ENCODE measurements at regions not wholly inside any gene's neighbourhood (a gene's known extent, or its start where the extent isn't known, plus 50 kb on each side); places are given as distances from the start of the nearest gene placed in this dataset.

- Histone ChIP-seq H4K20me1 (replicated peaks; ENCODE audit: insufficient read depth) (no peaks in the 10 kb centered on the region), H3K4me2 (no peak overlapping the region), H3K79me2 (replicated peaks; ENCODE audit: insufficient read depth) (no peaks in the 10 kb centered on the region), H2AFZ (no peak overlapping the region), H3K4me1 (ENCODE audit: insufficient read depth) (no peaks in the 10 kb centered on the region), H3K27ac (ENCODE audit: low read depth) (no peak overlapping the region), H3K9me2 (ENCODE audit: insufficient read depth) (peaks cover 6% of the 10 kb centered on the region), H3K4me3 (no peak overlapping the region), H3K27me3 (ENCODE audit: insufficient read depth) (no peaks in the 10 kb centered on the region), H3F3A (replicated peaks; ENCODE audit: low read depth) (no peaks in the 10 kb centered on the region), H3K36me3 (ENCODE audit: insufficient read depth) (0 out of 2 replicates have a peak, but pooled peaks cover 3% of the 10 kb centered on the region)
- peaks cover 5% of the 10 kb centered on the region; the same call in 2 of the 3 replicates for H3K4me1 Mint-ChIP-seq
- H3K4me3 Mint-ChIP-seq = no peak overlapping the region
- no peaks in the 10 kb centered on the region for H3K27me3 Mint-ChIP-seq (ENCODE audit: insufficient read depth, low read depth, poor library complexity)
- no peak for ATAC-seq
- TF ChIP-seq NANOG (IDR thresholded peaks at IDR 0.05; ENCODE audit: borderline replicate concordance) = no peak
- TF ChIP-seq EZH2 (IDR thresholded peaks at IDR 0.05; ENCODE audit: low read depth, unreplicated experiment) = no peak
- TF ChIP-seq CTCF (conservative IDR thresholded peaks at IDR 0.05; ENCODE audit: low read depth in 2 of 2) = no peak
- no peak for TF ChIP-seq CREB1 (CRISPR knock-in tag; IDR thresholded peaks at IDR 0.05; ENCODE audit: low read depth)
- TF ChIP-seq ZNF331 (CRISPR knock-in tag; IDR thresholded peaks at IDR 0.05; ENCODE audit: low read depth) = no peak
- no peak for TF ChIP-seq ETS1 (IDR thresholded peaks at IDR 0.05)
- TF ChIP-seq EZH2phosphoT487 (IDR thresholded peaks at IDR 0.05; ENCODE audit: unreplicated experiment) = no peak
- no peak for TF ChIP-seq STAT1 (IDR thresholded peaks at IDR 0.05; ENCODE audit: unreplicated experiment)
- no peak for TF ChIP-seq POLR2AphosphoS5 (IDR thresholded peaks at IDR 0.05; ENCODE audit: low read depth)
- no peak for TF ChIP-seq JUNB (IDR thresholded peaks at IDR 0.05; ENCODE audit: unreplicated experiment)
- no peak for TF ChIP-seq ZNF462 (CRISPR knock-in tag; IDR thresholded peaks at IDR 0.05)
- TF ChIP-seq ZNF114 (CRISPR knock-in tag; IDR thresholded peaks at IDR 0.05) = no peak
- no peak for TF ChIP-seq REST (IDR thresholded peaks at IDR 0.05; ENCODE audit: unreplicated experiment)
- H3K36me3 Mint-ChIP-seq (ENCODE audit: low read depth) = peaks cover 3% of the 10 kb centered on the region; the same call in 1 of the 3 replicates
- H3K9me3 Mint-ChIP-seq = peaks cover 8% of the 10 kb centered on the region; the same call in 2 of the 3 replicates
- no peak overlapping the region for H3K27ac Mint-ChIP-seq
- no peak for DNase-seq (ENCODE audit: low spot score)
These were observed 284.1 kb upstream of the PRKCQ start for GRCh38 chr10:6864142-6864541.
